Tibial artery (tissue), 4 donors: ENCODE measurements at regions not wholly inside any gene's neighbourhood (a gene's known extent, or its start where the extent isn't known, plus 50 kb on each side); places are given as distances from the start of the nearest gene placed in this dataset.

Experiments used
- DNase-seq, 2 donors: peaks; one replicate each; pipeline ENCODE4 v3.0.0-alpha.2; 2019
- H3K27ac ChIP-seq, 2 donors: fragments of 200-600 bp; sonication (generic) in 1 of 2; 1 replicate in 1 of 2; 2 replicates in 1 of 2; pipeline ENCODE4 v1.5.1; 2018 to 2019; ENCODE audit warnings: mild to moderate bottlenecking in 1 of 2
- H3K27me3 ChIP-seq, 2 donors: fragments of 200-600 bp; sonication (generic) in 1 of 2; one replicate each; pipeline versions ENCODE4 v1.5.1 to v1.6.0; 2016 to 2019
- H3K36me3 ChIP-seq, 3 donors: fragments of 200-600 bp; sonication (generic) in 2 of 3; one replicate each; pipeline ENCODE4 v1.5.1; 2016 to 2019; ENCODE audit warnings: mild to moderate bottlenecking in 2 of 3
- H3K4me1 ChIP-seq, 4 donors: fragments of 200-600 bp; sonication (generic) in 2 of 4; 1 replicate in 3 of 4; 2 replicates in 1 of 4; pipeline ENCODE4 v1.5.1; 2016 to 2019
- H3K4me3 ChIP-seq, 2 donors: fragments of 200-600 bp; sonication (generic) in 1 of 2; 1 replicate in 1 of 2; 2 replicates in 1 of 2; pipeline ENCODE4 v1.5.1; 2018 to 2019; ENCODE audit warnings: mild to moderate bottlenecking in 2 of 2
- H3K9me3 ChIP-seq, 3 donors: fragments of 200-600 bp; sonication (generic) in 1 of 3; one replicate each; pipeline ENCODE4 v1.5.1; 2016 to 2019
- CTCF ChIP-seq, 2 experiments: fragments of 200-600 bp in 1 of 2; fragments of 450-650 bp in 1 of 2; IDR thresholded peaks; one replicate each; pipeline ENCODE4 v1.5.1; 2017 to 2019; ENCODE audit warnings: antibody characterized with exemption in 2 of 2, mild to moderate bottlenecking in 1 of 2, moderate library complexity in 1 of 2
- intact Hi-C: fragments of 100-400 bp; cut with DNase I; formaldehyde crosslinking; loops from one replicate; pipeline ENCODE4 v1.15.0; 2023; ENCODE audit warnings: low total_unique reads

- H3K27ac ChIP-seq, result no peak overlapping the region
- H3K36me3 ChIP-seq, result no peaks in the 10 kb centered on the region
- H3K4me3 ChIP-seq, result no peak overlapping the region
- intact Hi-C loops, result no loop called here
- no peak for TF ChIP-seq CTCF (IDR thresholded peaks at IDR 0.05)
- no peak for DNase-seq
- H3K4me1 ChIP-seq, result no peaks in the 10 kb centered on the region
- no peaks in the 10 kb centered on the region for H3K27me3 ChIP-seq
- no peaks in the 10 kb centered on the region for H3K9me3 ChIP-seq
These were observed 112.8 kb upstream of the HMHB1 start for GRCh38 chr5:143699121-143699520.

GRCh38 chr5:143698574-143698973 is 113.4 kb upstream of the HMHB1 start:
- TF ChIP-seq CTCF (IDR thresholded peaks at IDR 0.05), result no peak
- Histone ChIP-seq H3K9me3 (no peaks in the 10 kb centered on the region), H3K36me3 (no peaks in the 10 kb centered on the region), H3K27ac (no peak overlapping the region), H3K4me1 (no peaks in the 10 kb centered on the region), H3K4me3 (no peak overlapping the region), H3K27me3 (no peaks in the 10 kb centered on the region)
- no peak for DNase-seq
- intact Hi-C loops, result no loop called here

GRCh38 chr5:143696921-143697320 is 115.0 kb upstream of the HMHB1 start:
- Histone ChIP-seq H3K4me3 (no peak overlapping the region), H3K4me1 (no peaks in the 10 kb centered on the region), H3K27ac (no peak overlapping the region), H3K36me3 (no peaks in the 10 kb centered on the region), H3K27me3 (no peaks in the 10 kb centered on the region), H3K9me3 (no peaks in the 10 kb centered on the region)
- intact Hi-C loops, result no loop called here
- DNase-seq, result no peak
- no peak for TF ChIP-seq CTCF (IDR thresholded peaks at IDR 0.05)

GRCh38 chr5:143695941-143696340 is 116.0 kb upstream of the HMHB1 start:
- no peaks in the 10 kb centered on the region for H3K36me3 ChIP-seq
- H3K27ac ChIP-seq, result no peak overlapping the region
- no peak overlapping the region for H3K4me3 ChIP-seq
- no peaks in the 10 kb centered on the region for H3K4me1 ChIP-seq
- H3K27me3 ChIP-seq, result no peaks in the 10 kb centered on the region
- TF ChIP-seq CTCF (IDR thresholded peaks at IDR 0.05), result no peak
- intact Hi-C loops, result no loop called here
- no peaks in the 10 kb centered on the region for H3K9me3 ChIP-seq
- no peak for DNase-seq

GRCh38 chr5:143695244-143695864 is 116.6 kb upstream of the HMHB1 start:
- no peaks in the 10 kb centered on the region for H3K4me1 ChIP-seq
- H3K27ac ChIP-seq, result no peak overlapping the region
- H3K9me3 ChIP-seq, result peaks cover 0 to 4% (median 0%) of the 10 kb centered on the region in 3 donors
- no peak for DNase-seq
- intact Hi-C loops, result no loop called here
- H3K27me3 ChIP-seq, result no peaks in the 10 kb centered on the region
- no peak overlapping the region for H3K4me3 ChIP-seq
- H3K36me3 ChIP-seq, result no peaks in the 10 kb centered on the region
- TF ChIP-seq CTCF (IDR thresholded peaks at IDR 0.05), result no peak

GRCh38 chr5:143694357-143694756 is 117.6 kb upstream of the HMHB1 start:
- no peak for TF ChIP-seq CTCF (IDR thresholded peaks at IDR 0.05)
- intact Hi-C loops, result no loop called here
- no peak for DNase-seq

More at GRCh38 chr5:143694357-143694756, 117.6 kb upstream of the HMHB1 start:
- H3K4me3 ChIP-seq, result no peak overlapping the region
- no peaks in the 10 kb centered on the region for H3K4me1 ChIP-seq
- peaks cover 0 to 5% (median 0%) of the 10 kb centered on the region in 3 donors for H3K9me3 ChIP-seq
- H3K27ac ChIP-seq, result no peak overlapping the region
- H3K27me3 ChIP-seq, result no peaks in the 10 kb centered on the region
- H3K36me3 ChIP-seq, result no peaks in the 10 kb centered on the region
